ENCODE measurements at regions not wholly inside any gene's neighbourhood (a gene's known extent, or its start where the extent isn't known, plus 50 kb on each side); places are given as distances from the start of the nearest gene placed in this dataset.

DNA sequence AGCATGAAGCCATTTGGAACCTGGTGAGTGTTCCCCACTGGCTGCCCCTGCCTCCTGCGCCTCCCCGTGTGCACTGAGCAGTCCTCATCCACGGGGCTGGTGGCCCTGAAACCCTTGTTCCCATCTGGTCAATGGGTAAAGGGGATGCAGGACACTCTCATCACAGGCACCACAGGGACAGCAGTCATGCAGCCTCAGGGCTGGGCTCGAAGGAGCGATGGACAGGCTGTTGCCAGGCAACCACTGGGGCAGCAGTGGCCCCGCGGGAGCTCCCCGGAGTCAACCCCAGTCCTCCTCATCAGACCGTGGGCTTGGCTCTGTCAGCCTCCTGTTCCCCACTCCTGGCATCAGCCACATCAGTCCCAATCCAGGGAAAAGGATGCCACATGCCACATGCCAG lies 509.5 kb downstream of the EIPR1 start:
- Histone ChIP-seq H3K4me1 (ENCODE audit: control insufficient read depth, insufficient read depth, low read length) (peaks cover 20% of the 10 kb centered on the region), H3K9me3 (replicated peaks; ENCODE audit: control insufficient read depth, low read depth, low read length) (no peaks in the 10 kb centered on the region), H3K27me3 (ENCODE audit: control insufficient read depth, insufficient read depth, low read length) (peaks cover 3% of the 10 kb centered on the region), H3K4me3 (ENCODE audit: low read length) (no peak overlapping the region), H3K36me3 (ENCODE audit: control insufficient read depth, insufficient read depth, low read length) (no peaks in the 10 kb centered on the region), H3K27ac (ENCODE audit: low read length) (no peak overlapping the region)
- 36% methylated on average over 7 of the region's 9 CpGs for WGBS (ENCODE audit: insufficient coverage)
- no peak for DNase-seq

DNA sequence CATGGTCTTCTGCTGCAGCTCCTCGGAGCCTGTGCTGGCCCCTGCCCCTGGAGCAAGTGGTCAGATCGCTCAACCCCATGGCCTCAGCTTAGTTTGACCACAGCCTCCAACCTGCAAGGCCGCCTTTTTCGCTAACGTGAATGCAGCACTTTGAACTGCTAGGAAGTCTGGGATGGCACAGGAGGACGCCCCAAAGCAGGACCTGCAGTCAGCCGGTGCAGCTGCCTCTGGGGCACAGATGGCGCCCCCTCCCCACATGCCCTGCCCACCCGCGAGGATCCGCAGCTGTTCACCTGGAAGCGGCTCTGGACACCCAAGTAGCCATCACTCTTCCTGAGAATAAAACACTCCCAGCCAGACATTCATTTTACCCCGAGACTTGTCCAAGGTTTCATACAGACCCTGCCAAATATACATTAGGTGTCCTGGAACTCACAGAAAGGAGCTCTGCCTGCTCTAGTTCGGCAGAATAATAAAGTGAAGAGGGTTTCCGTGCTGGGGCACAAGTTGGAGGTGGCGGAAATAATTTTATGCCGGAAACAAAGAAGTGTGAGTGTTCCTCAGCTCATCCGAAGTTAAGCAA lies 510.1 kb downstream of the EIPR1 start:
- H3K4me1 ChIP-seq (ENCODE audit: control insufficient read depth, insufficient read depth, low read length) = peaks cover 20% of the 10 kb centered on the region
- DNase-seq = peak; percentile 29
- H3K9me3 ChIP-seq (replicated peaks; ENCODE audit: control insufficient read depth, low read depth, low read length) = no peaks in the 10 kb centered on the region
- H3K36me3 ChIP-seq (ENCODE audit: control insufficient read depth, insufficient read depth, low read length) = no peaks in the 10 kb centered on the region
- peaks cover 3% of the 10 kb centered on the region for H3K27me3 ChIP-seq (ENCODE audit: control insufficient read depth, insufficient read depth, low read length)
- H3K27ac ChIP-seq (ENCODE audit: low read length) = no peak overlapping the region
- WGBS (ENCODE audit: insufficient coverage) = 33% methylated on average over 12 of the region's 18 CpGs
- H3K4me3 ChIP-seq (ENCODE audit: low read length) = no peak overlapping the region

DNA sequence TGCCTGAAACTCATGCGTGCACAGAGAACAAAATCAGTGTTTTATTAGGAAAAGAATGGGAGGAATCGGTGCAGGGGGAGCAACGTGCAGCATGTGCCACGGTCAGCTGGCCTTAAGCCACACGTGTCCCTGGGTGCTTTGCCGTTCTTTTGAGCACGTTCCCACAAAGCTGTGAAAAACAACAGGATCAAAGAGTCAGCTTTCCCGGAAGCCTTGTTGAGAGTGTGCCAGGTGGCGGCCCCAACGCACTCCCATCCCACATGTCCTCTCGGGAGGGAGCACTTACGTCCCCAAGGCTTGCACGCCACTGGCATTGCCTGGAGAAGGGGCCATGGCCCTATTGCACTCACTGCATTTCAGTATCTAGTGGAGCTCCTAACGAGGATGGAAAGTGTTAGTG lies 511.2 kb downstream of the EIPR1 start:
- no peak overlapping the region for H3K27ac ChIP-seq (ENCODE audit: low read length)
- H3K27me3 ChIP-seq (ENCODE audit: control insufficient read depth, insufficient read depth, low read length) = peaks cover 3% of the 10 kb centered on the region
- H3K4me3 ChIP-seq (ENCODE audit: low read length) = no peak overlapping the region
- WGBS (ENCODE audit: insufficient coverage) = 52% methylated on average over 11 of the region's 14 CpGs
- H3K4me1 ChIP-seq (ENCODE audit: control insufficient read depth, insufficient read depth, low read length) = peaks cover 17% of the 10 kb centered on the region
- H3K9me3 ChIP-seq (replicated peaks; ENCODE audit: control insufficient read depth, low read depth, low read length) = no peaks in the 10 kb centered on the region
- H3K36me3 ChIP-seq (ENCODE audit: control insufficient read depth, insufficient read depth, low read length) = no peaks in the 10 kb centered on the region
- no peak for DNase-seq

- no peak overlapping the region for H3K4me3 ChIP-seq (ENCODE audit: low read length)
- H3K36me3 ChIP-seq (ENCODE audit: control insufficient read depth, insufficient read depth, low read length) = no peaks in the 10 kb centered on the region
- no peaks in the 10 kb centered on the region for H3K27me3 ChIP-seq (ENCODE audit: control insufficient read depth, insufficient read depth, low read length)
- 56% methylated on average over 3 of the region's 5 CpGs for WGBS (ENCODE audit: insufficient coverage)
- DNase-seq = no peak
- H3K4me1 ChIP-seq (ENCODE audit: control insufficient read depth, insufficient read depth, low read length) = peaks cover 9% of the 10 kb centered on the region
- no peaks in the 10 kb centered on the region for H3K9me3 ChIP-seq (replicated peaks; ENCODE audit: control insufficient read depth, low read depth, low read length)
- no peak overlapping the region for H3K27ac ChIP-seq (ENCODE audit: low read length)
These were observed 515.2 kb downstream of the EIPR1 start for GRCh38 chr2:2862386-2862785.

DNA sequence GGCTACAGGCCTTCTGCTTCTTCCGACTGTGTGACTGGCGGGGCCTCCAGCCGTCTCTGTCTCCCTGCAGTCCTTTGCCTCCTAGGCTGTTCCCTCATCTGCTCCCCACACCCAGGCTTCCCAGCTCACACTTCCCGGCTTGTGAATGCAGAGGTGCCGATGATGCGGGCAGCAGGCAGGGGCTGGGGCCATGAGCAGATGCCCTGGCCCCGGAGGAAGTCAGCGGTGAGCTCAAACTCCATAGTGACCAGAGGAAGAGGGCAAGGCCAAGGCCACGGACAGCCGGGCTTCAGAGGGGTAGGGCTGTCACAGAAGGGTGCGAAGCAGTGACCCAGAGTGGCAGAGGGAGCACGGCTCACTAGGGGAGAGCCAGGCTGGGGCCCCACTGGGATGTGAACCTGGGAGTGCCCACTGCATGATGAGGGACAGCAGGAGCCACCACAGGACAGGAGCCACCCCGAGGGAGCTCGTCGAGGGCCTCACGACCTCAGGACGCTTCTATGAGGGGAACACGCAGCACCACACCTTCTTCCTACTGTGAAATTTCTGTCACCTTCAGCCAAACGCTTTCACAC lies 515.9 kb downstream of the EIPR1 start:
- 83% methylated on average over 10 of the region's 19 CpGs for WGBS (ENCODE audit: insufficient coverage)
- no peaks in the 10 kb centered on the region for H3K9me3 ChIP-seq (replicated peaks; ENCODE audit: control insufficient read depth, low read depth, low read length)
- H3K27ac ChIP-seq (ENCODE audit: low read length) = no peak overlapping the region
- H3K4me1 ChIP-seq (ENCODE audit: control insufficient read depth, insufficient read depth, low read length) = peaks cover 2% of the 10 kb centered on the region
- no peak overlapping the region for H3K4me3 ChIP-seq (ENCODE audit: low read length)
- H3K27me3 ChIP-seq (ENCODE audit: control insufficient read depth, insufficient read depth, low read length) = no peaks in the 10 kb centered on the region
- no peaks in the 10 kb centered on the region for H3K36me3 ChIP-seq (ENCODE audit: control insufficient read depth, insufficient read depth, low read length)
- no peak for DNase-seq

- Histone ChIP-seq H3K9me3 (replicated peaks; ENCODE audit: control insufficient read depth, low read depth, low read length) (no peaks in the 10 kb centered on the region), H3K4me1 (ENCODE audit: control insufficient read depth, insufficient read depth, low read length) (no peaks in the 10 kb centered on the region), H3K4me3 (ENCODE audit: low read length) (no peak overlapping the region), H3K27ac (ENCODE audit: low read length) (no peak overlapping the region), H3K27me3 (ENCODE audit: control insufficient read depth, insufficient read depth, low read length) (no peaks in the 10 kb centered on the region), H3K36me3 (ENCODE audit: control insufficient read depth, insufficient read depth, low read length) (no peaks in the 10 kb centered on the region)
- WGBS (ENCODE audit: insufficient coverage) = 85% methylated on average over 20 of the region's 20 CpGs
- DNase-seq = no peak
These were observed 516.9 kb downstream of the EIPR1 start for GRCh38 chr2:2860589-2861300.

GRCh38 chr2:2859732-2860131 lies 517.9 kb downstream of the EIPR1 start:
- H3K9me3 ChIP-seq (replicated peaks; ENCODE audit: control insufficient read depth, low read depth, low read length) = no peaks in the 10 kb centered on the region
- no peaks in the 10 kb centered on the region for H3K27me3 ChIP-seq (ENCODE audit: control insufficient read depth, insufficient read depth, low read length)
- no peak overlapping the region for H3K27ac ChIP-seq (ENCODE audit: low read length)
- 88% methylated on average over 9 of the region's 9 CpGs for WGBS (ENCODE audit: insufficient coverage)
- H3K4me1 ChIP-seq (ENCODE audit: control insufficient read depth, insufficient read depth, low read length) = no peaks in the 10 kb centered on the region
- H3K4me3 ChIP-seq (ENCODE audit: low read length) = no peak overlapping the region
- no peak for DNase-seq
- H3K36me3 ChIP-seq (ENCODE audit: control insufficient read depth, insufficient read depth, low read length) = no peaks in the 10 kb centered on the region

DNA sequence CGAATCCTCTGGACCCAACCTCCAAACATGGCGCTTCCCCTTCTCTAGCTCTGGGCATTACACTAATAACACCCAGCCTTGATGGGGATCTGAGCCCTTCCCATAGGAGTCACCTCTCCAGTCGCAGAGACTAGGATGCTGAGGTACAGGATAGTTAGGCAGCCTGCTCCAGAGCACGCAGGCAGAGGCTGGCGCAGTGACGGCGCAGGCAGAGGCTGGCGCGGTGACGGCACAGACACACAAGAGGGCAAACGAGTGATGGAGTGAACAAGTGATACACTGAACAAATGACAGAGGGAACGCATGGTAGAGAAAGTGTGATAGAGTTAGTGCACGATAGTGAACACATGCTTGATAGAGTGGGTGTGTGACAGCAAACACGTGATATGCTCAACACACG lies 518.5 kb downstream of the EIPR1 start:
- Histone ChIP-seq H3K9me3 (replicated peaks; ENCODE audit: control insufficient read depth, low read depth, low read length) (no peaks in the 10 kb centered on the region), H3K27ac (ENCODE audit: low read length) (no peak overlapping the region), H3K4me1 (ENCODE audit: control insufficient read depth, insufficient read depth, low read length) (no peaks in the 10 kb centered on the region), H3K36me3 (ENCODE audit: control insufficient read depth, insufficient read depth, low read length) (no peaks in the 10 kb centered on the region), H3K4me3 (ENCODE audit: low read length) (no peak overlapping the region), H3K27me3 (ENCODE audit: control insufficient read depth, insufficient read depth, low read length) (no peaks in the 10 kb centered on the region)
- 92% methylated on average over 15 of the region's 15 CpGs for WGBS (ENCODE audit: insufficient coverage)
- DNase-seq = no peak

- Histone ChIP-seq H3K27ac (ENCODE audit: low read length) (no peak overlapping the region), H3K4me1 (ENCODE audit: control insufficient read depth, insufficient read depth, low read length) (no peaks in the 10 kb centered on the region), H3K4me3 (ENCODE audit: low read length) (no peak overlapping the region), H3K36me3 (ENCODE audit: control insufficient read depth, insufficient read depth, low read length) (no peaks in the 10 kb centered on the region), H3K9me3 (replicated peaks; ENCODE audit: control insufficient read depth, low read depth, low read length) (no peaks in the 10 kb centered on the region), H3K27me3 (ENCODE audit: control insufficient read depth, insufficient read depth, low read length) (no peaks in the 10 kb centered on the region)
- WGBS (ENCODE audit: insufficient coverage) = 56% methylated on average over 3 of the region's 3 CpGs
- DNase-seq = no peak
These were observed 520.7 kb downstream of the EIPR1 start for GRCh38 chr2:2856723-2857415.

DNA sequence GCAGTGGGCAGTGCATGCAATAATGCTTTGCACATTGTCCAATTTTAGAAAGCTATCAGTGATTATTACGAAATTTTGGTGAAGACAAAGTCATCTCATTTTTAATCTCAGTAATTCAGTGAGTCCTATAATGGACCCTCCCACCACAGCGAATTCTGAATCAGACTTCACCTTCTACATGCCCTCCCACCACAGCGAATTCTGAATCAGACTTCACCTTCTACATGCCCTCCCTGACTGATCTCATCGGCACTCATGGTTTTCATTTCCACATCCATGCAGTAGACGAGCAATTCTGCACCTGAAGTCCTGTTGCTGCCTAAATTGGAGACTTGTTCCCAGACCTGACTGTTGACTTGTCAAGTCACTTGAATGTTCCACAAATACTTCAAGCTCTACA lies 522.3 kb downstream of the EIPR1 start:
- no peak overlapping the region for H3K27ac ChIP-seq (ENCODE audit: low read length)

More for the DNA sequence above, 522.3 kb downstream of the EIPR1 start:
- 81% methylated on average over 5 of the region's 5 CpGs for WGBS (ENCODE audit: insufficient coverage)
- DNase-seq = no peak
- Histone ChIP-seq H3K36me3 (ENCODE audit: control insufficient read depth, insufficient read depth, low read length) (no peaks in the 10 kb centered on the region), H3K4me3 (ENCODE audit: low read length) (no peak overlapping the region), H3K4me1 (ENCODE audit: control insufficient read depth, insufficient read depth, low read length) (peaks cover 4% of the 10 kb centered on the region), H3K9me3 (replicated peaks; ENCODE audit: control insufficient read depth, low read depth, low read length) (no peaks in the 10 kb centered on the region), H3K27me3 (ENCODE audit: control insufficient read depth, insufficient read depth, low read length) (no peaks in the 10 kb centered on the region)

Data from muscle of leg (tissue), 3 donors.